GM12892 (cell line): ENCODE measurements at regions not wholly inside any gene's neighbourhood (a gene's known extent, or its start where the extent isn't known, plus 50 kb on each side); places are given as distances from the start of the nearest gene placed in this dataset.

Experiments
- POLR2A ChIP-seq: IDR thresholded peaks from 2 replicates; pipeline ENCODE4 v1.6.1; 2011; ENCODE audit warnings: low read depth, low read length, control low read depth
- POLR2AphosphoS5 ChIP-seq: IDR thresholded peaks from 2 replicates; pipeline ENCODE4 v1.6.1; 2011; ENCODE audit warnings: low read depth, low read length, control low read depth
- TAF1 ChIP-seq: IDR thresholded peaks from 2 replicates; pipeline ENCODE4 v1.6.1; 2011; ENCODE audit warnings: low read depth, mild to moderate bottlenecking, control low read depth, low read length, borderline replicate concordance

- TF ChIP-seq POLR2A, result no peak
- TF ChIP-seq TAF1, result no peak
- TF ChIP-seq POLR2AphosphoS5, result no peak
These were observed 285.6 kb downstream of the BRINP1 start for GRCh38 chr9:119083673-119084072.
